ENCODE measurements at regions not wholly inside any gene's neighbourhood (a gene's known extent, or its start where the extent isn't known, plus 50 kb on each side); places are given as distances from the start of the nearest gene placed in this dataset.

DNA sequence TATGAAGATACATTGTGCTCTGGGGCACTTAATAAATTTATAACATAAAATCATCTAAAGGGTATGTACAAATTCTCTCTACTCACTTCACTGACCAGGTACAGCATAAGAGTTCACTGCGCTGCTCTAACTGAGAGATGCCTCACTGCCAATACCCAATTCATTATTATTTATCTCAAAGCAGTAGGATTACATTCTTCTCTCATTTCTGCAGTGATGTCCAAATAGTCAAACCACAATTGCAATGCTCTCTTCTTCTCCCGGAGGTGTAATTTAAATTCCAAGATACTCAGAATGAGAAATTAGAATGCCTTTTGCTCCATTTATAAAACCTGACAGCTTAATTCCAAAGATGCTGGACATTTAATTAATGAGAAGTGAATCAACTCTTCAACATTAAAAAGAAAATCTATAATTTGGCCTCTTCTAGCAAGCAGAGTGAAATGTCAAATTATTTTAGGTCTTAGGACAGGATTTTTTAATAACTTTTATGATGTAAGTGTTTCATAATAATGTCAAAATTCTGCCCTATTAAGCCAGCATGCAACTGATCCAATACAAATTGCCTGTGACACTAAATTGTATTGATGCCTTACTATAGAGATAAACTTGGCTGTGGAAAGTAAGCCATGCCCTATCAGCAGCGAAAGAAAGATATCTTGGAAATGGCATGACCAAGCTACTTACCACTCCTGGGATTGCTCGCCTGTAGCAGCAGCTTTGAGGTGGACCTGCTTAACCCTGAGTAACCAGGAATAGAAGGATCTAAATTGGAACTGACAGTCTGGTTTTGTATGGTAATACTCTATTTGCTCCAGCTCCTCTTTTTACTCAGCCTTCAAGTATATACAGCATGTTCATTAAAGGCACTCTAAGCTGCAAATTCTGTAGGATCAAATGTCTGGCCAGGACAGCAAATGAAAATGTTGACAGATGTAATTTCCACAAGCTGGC, 374.2 kb upstream of the TYRP1 start:
- TF ChIP-seq FOXJ3 (CRISPR knock-in tag; IDR thresholded peaks at IDR 0.05; ENCODE audit: borderline replicate concordance) (no peak), ESRRA (CRISPR knock-in tag; IDR thresholded peaks at IDR 0.05; ENCODE audit: borderline replicate concordance) (no peak), USF2 (CRISPR knock-in tag; IDR thresholded peaks at IDR 0.05) (no peak), FOXK1 (CRISPR knock-in tag; IDR thresholded peaks at IDR 0.05) (no peak), SMAD3 (CRISPR knock-in tag; IDR thresholded peaks at IDR 0.05; ENCODE audit: borderline replicate concordance) (no peak), USF1 (CRISPR knock-in tag; IDR thresholded peaks at IDR 0.05) (no peak)
- TF ChIP-seq, protein P1, sequence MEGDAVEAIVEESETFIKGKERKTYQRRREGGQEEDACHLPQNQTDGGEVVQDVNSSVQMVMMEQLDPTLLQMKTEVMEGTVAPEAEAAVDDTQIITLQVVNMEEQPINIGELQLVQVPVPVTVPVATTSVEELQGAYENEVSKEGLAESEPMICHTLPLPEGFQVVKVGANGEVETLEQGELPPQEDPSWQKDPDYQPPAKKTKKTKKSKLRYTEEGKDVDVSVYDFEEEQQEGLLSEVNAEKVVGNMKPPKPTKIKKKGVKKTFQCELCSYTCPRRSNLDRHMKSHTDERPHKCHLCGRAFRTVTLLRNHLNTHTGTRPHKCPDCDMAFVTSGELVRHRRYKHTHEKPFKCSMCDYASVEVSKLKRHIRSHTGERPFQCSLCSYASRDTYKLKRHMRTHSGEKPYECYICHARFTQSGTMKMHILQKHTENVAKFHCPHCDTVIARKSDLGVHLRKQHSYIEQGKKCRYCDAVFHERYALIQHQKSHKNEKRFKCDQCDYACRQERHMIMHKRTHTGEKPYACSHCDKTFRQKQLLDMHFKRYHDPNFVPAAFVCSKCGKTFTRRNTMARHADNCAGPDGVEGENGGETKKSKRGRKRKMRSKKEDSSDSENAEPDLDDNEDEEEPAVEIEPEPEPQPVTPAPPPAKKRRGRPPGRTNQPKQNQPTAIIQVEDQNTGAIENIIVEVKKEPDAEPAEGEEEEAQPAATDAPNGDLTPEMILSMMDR (IDR thresholded peaks at IDR 0.05), result no peak
- TF ChIP-seq, protein P2, sequence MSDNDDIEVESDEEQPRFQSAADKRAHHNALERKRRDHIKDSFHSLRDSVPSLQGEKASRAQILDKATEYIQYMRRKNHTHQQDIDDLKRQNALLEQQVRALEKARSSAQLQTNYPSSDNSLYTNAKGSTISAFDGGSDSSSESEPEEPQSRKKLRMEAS (CRISPR knock-in tag; IDR thresholded peaks at IDR 0.05), result no peak
- TF ChIP-seq, protein P3, sequence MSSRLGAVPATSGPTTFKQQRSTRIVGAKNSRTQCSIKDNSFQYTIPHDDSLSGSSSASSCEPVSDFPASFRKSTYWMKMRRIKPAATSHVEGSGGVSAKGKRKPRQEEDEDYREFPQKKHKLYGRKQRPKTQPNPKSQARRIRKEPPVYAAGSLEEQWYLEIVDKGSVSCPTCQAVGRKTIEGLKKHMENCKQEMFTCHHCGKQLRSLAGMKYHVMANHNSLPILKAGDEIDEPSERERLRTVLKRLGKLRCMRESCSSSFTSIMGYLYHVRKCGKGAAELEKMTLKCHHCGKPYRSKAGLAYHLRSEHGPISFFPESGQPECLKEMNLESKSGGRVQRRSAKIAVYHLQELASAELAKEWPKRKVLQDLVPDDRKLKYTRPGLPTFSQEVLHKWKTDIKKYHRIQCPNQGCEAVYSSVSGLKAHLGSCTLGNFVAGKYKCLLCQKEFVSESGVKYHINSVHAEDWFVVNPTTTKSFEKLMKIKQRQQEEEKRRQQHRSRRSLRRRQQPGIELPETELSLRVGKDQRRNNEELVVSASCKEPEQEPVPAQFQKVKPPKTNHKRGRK (CRISPR knock-in tag; IDR thresholded peaks at IDR 0.05; ENCODE audit: borderline replicate concordance), result no peak
